Osteoblast (primary cell): ENCODE measurements at regions not wholly inside any gene's neighbourhood (a gene's known extent, or its start where the extent isn't known, plus 50 kb on each side); places are given as distances from the start of the nearest gene placed in this dataset.

ENCODE experiments used
- DNase-seq: peaks from one replicate; pipeline ENCODE4 v3.0.0; 2011; ENCODE audit warnings: low spot score, mixed read lengths; ENCODE audit not compliant: insufficient read length; ENCODE audit errors: missing footprints
- H2AFZ ChIP-seq: 2 replicates; pipeline ENCODE4 v1.6.0; 2011; ENCODE audit warnings: mild to moderate bottlenecking, low read length
- H3K27ac ChIP-seq: 2 replicates; pipeline ENCODE4 v1.5.1; 2011; ENCODE audit warnings: mild to moderate bottlenecking, low read depth, low read length, moderate library complexity
- H3K27me3 ChIP-seq: 2 replicates; pipeline ENCODE4 v1.6.0; 2012; ENCODE audit warnings: mild to moderate bottlenecking, control low read depth, inconsistent platforms, low read length, moderate library complexity; ENCODE audit not compliant: insufficient read depth
- H3K36me3 ChIP-seq: 2 replicates; pipeline ENCODE4 v1.5.1; 2011; ENCODE audit warnings: mild to moderate bottlenecking, low read length, control low read depth, moderate library complexity; ENCODE audit not compliant: insufficient read depth
- H3K4me1 ChIP-seq: 2 replicates; pipeline ENCODE4 v1.5.1; 2011; ENCODE audit warnings: mild to moderate bottlenecking, low read length, control low read depth, moderate library complexity; ENCODE audit not compliant: insufficient read depth
- H3K4me2 ChIP-seq: 2 replicates; pipeline ENCODE4 v1.6.0; 2011; ENCODE audit warnings: mild to moderate bottlenecking, low read length; ENCODE audit not compliant: insufficient read depth
- H3K4me3 ChIP-seq: fragments of 200-600 bp; sonication (generic); 3 replicates; pipeline ENCODE4 v1.5.1; 2012; ENCODE audit warnings: mild to moderate bottlenecking, low read length, inconsistent platforms; ENCODE audit not compliant: insufficient read depth
- H3K79me2 ChIP-seq: 2 replicates; pipeline ENCODE4 v1.6.0; 2012; ENCODE audit warnings: mild to moderate bottlenecking, low read length, control low read depth, inconsistent platforms; ENCODE audit not compliant: insufficient read depth
- H3K9me3 ChIP-seq: 2 replicates; pipeline ENCODE4 v1.5.1; 2011; ENCODE audit warnings: low read depth, low read length, control low read depth
- H4K20me1 ChIP-seq: 2 replicates; pipeline ENCODE4 v1.6.0; 2012; ENCODE audit warnings: mild to moderate bottlenecking, low read length, control low read depth; ENCODE audit not compliant: insufficient read depth
- CTCF ChIP-seq: IDR thresholded peaks from 2 replicates; pipeline ENCODE4 v1.5.1; 2011; ENCODE audit warnings: mild to moderate bottlenecking, low read depth, low read length, moderate library complexity; ENCODE audit errors: extremely low read depth

- Histone ChIP-seq H3K36me3 (no peaks in the 10 kb centered on the region), H3K27ac (no peak overlapping the region), H3K9me3 (no peaks in the 10 kb centered on the region), H3K4me3 (no peak overlapping the region), H4K20me1 (no peaks in the 10 kb centered on the region), H3K4me1 (no peaks in the 10 kb centered on the region), H3K27me3 (no peaks in the 10 kb centered on the region), H3K4me2 (no peak overlapping the region), H3K79me2 (no peaks in the 10 kb centered on the region), H2AFZ (no peak overlapping the region)
- TF ChIP-seq CTCF = no peak
- DNase-seq = no peak
These were observed 843.0 kb downstream of the METTL15 start for GRCh38 chr11:28951191-28951590.

- DNase-seq = no peak
- no peaks in the 10 kb centered on the region for H4K20me1 ChIP-seq
- H3K27ac ChIP-seq = no peak overlapping the region
These were observed 831.2 kb downstream of the METTL15 start for GRCh38 chr11:28939381-28939780.

GRCh38 chr11:28938091-28938490 lies 829.9 kb downstream of the METTL15 start:
- Histone ChIP-seq H3K36me3 (no peaks in the 10 kb centered on the region), H3K4me2 (no peak overlapping the region), H2AFZ (no peak overlapping the region), H3K4me3 (no peak overlapping the region), H3K4me1 (no peaks in the 10 kb centered on the region), H3K79me2 (no peaks in the 10 kb centered on the region), H3K27ac (no peak overlapping the region), H3K9me3 (no peaks in the 10 kb centered on the region), H4K20me1 (no peaks in the 10 kb centered on the region), H3K27me3 (no peaks in the 10 kb centered on the region)
- TF ChIP-seq CTCF = no peak
- DNase-seq = no peak

More at GRCh38 chr11:28939381-28939780, 831.2 kb downstream of the METTL15 start:
- no peak overlapping the region for H3K4me2 ChIP-seq
- H2AFZ ChIP-seq = no peak overlapping the region
- TF ChIP-seq CTCF = no peak
- no peaks in the 10 kb centered on the region for H3K4me1 ChIP-seq
- no peaks in the 10 kb centered on the region for H3K79me2 ChIP-seq
- H3K36me3 ChIP-seq = no peaks in the 10 kb centered on the region
- H3K9me3 ChIP-seq = no peaks in the 10 kb centered on the region
- H3K4me3 ChIP-seq = no peak overlapping the region
- H3K27me3 ChIP-seq = no peaks in the 10 kb centered on the region

GRCh38 chr11:28932940-28933339 lies 824.8 kb downstream of the METTL15 start:
- Histone ChIP-seq H3K4me3 (no peak overlapping the region), H3K36me3 (no peaks in the 10 kb centered on the region), H3K27ac (no peak overlapping the region), H3K27me3 (no peaks in the 10 kb centered on the region), H3K4me1 (no peaks in the 10 kb centered on the region), H3K79me2 (no peaks in the 10 kb centered on the region), H2AFZ (no peak overlapping the region), H3K4me2 (no peak overlapping the region), H4K20me1 (no peaks in the 10 kb centered on the region), H3K9me3 (no peaks in the 10 kb centered on the region)
- no peak for TF ChIP-seq CTCF
- DNase-seq = no peak
